ENCODE measurements at regions not wholly inside any gene's neighbourhood (a gene's known extent, or its start where the extent isn't known, plus 50 kb on each side); places are given as distances from the start of the nearest gene placed in this dataset.

- no peak overlapping the region for H3K4me3 ChIP-seq (ENCODE audit: low read length)
- no peaks in the 10 kb centered on the region for H3K36me3 ChIP-seq (ENCODE audit: control insufficient read depth, insufficient read depth, low read length)
- no peaks in the 10 kb centered on the region for H3K27me3 ChIP-seq (ENCODE audit: control insufficient read depth, insufficient read depth, low read length)
- no peaks in the 10 kb centered on the region for H3K9me3 ChIP-seq (ENCODE audit: control insufficient read depth, low read depth, low read length)
- DNase-seq: no peak
- WGBS (ENCODE audit: insufficient coverage, low lambda C conversion rate): 80% methylated on average over 1 of the region's 4 CpGs
- no peak overlapping the region for H3K27ac ChIP-seq (ENCODE audit: low read length)
- H3K4me1 ChIP-seq (ENCODE audit: control insufficient read depth, insufficient read depth, low read length): peaks cover 3% of the 10 kb centered on the region
Measured at GRCh38 chr4:123870216-123870876, 473.8 kb downstream of the SPRY1 start.

DNA sequence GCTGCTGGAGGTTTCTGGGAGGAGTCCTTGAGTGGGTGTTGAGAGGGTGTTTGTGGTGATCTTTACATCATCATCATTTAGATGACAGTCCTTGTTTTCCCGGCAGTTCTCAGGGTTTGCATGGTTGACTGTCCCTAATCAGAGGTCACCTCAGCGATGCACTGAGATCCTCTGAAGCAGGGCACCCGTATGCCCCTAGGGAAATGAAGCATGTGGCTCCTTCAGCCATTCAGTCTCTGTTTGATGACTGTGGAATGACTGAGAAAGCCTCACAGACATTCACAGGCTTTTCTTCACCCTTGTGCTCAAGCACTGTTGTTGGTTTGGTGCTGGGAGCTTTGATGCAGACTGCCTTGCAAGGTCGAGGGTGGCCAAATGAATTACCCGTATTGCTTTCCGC lies 474.7 kb downstream of the SPRY1 start:
- Histone ChIP-seq H3K27ac (ENCODE audit: low read length) (no peak overlapping the region), H3K36me3 (ENCODE audit: control insufficient read depth, insufficient read depth, low read length) (no peaks in the 10 kb centered on the region), H3K9me3 (ENCODE audit: control insufficient read depth, low read depth, low read length) (no peaks in the 10 kb centered on the region), H3K4me1 (ENCODE audit: control insufficient read depth, insufficient read depth, low read length) (peaks cover 3% of the 10 kb centered on the region), H3K4me3 (ENCODE audit: low read length) (no peak overlapping the region), H3K27me3 (ENCODE audit: control insufficient read depth, insufficient read depth, low read length) (no peaks in the 10 kb centered on the region)
- WGBS (ENCODE audit: insufficient coverage, low lambda C conversion rate): no CpG with 5 or more reads among the region's 6 CpGs
- no peak for DNase-seq

GRCh38 chr4:123874063-123874462 lies 477.5 kb downstream of the SPRY1 start:
- no peak overlapping the region for H3K4me3 ChIP-seq (ENCODE audit: low read length)

DNA sequence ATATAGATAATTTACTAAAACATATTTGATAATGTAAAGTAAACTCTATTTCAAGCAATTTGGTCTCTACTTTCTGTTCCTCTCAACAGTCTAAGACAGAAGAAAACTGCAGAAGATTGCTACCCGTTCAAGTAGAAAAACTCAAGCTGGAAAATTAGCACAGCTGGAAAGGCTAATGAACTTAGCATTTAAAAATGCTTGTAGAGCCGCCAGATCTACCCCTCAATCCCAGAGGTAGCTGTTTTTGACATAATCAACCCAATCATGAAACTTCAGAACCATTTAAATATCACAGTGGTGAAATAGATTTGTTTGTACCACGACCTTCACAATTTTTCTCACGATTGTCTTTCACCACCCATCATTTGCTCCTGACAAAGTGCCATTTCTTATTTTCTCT lies 479.5 kb downstream of the SPRY1 start:
- Histone ChIP-seq H3K9me3 (ENCODE audit: control insufficient read depth, low read depth, low read length) (no peaks in the 10 kb centered on the region), H3K27me3 (ENCODE audit: control insufficient read depth, insufficient read depth, low read length) (no peaks in the 10 kb centered on the region), H3K36me3 (ENCODE audit: control insufficient read depth, insufficient read depth, low read length) (no peaks in the 10 kb centered on the region), H3K27ac (ENCODE audit: low read length) (no peak overlapping the region), H3K4me3 (ENCODE audit: low read length) (no peak overlapping the region), H3K4me1 (ENCODE audit: control insufficient read depth, insufficient read depth, low read length) (peaks cover 3% of the 10 kb centered on the region)
- no peak for DNase-seq
- WGBS (ENCODE audit: insufficient coverage, low lambda C conversion rate): 92% methylated on average over 2 of the region's 4 CpGs

More at GRCh38 chr4:123874063-123874462, 477.5 kb downstream of the SPRY1 start:
- no CpG with 5 or more reads among the region's 1 CpG for WGBS (ENCODE audit: insufficient coverage, low lambda C conversion rate)
- Histone ChIP-seq H3K36me3 (ENCODE audit: control insufficient read depth, insufficient read depth, low read length) (no peaks in the 10 kb centered on the region), H3K27me3 (ENCODE audit: control insufficient read depth, insufficient read depth, low read length) (no peaks in the 10 kb centered on the region), H3K9me3 (ENCODE audit: control insufficient read depth, low read depth, low read length) (no peaks in the 10 kb centered on the region), H3K4me1 (ENCODE audit: control insufficient read depth, insufficient read depth, low read length) (peaks cover 3% of the 10 kb centered on the region), H3K27ac (ENCODE audit: low read length) (no peak overlapping the region)
- no peak for DNase-seq

DNA sequence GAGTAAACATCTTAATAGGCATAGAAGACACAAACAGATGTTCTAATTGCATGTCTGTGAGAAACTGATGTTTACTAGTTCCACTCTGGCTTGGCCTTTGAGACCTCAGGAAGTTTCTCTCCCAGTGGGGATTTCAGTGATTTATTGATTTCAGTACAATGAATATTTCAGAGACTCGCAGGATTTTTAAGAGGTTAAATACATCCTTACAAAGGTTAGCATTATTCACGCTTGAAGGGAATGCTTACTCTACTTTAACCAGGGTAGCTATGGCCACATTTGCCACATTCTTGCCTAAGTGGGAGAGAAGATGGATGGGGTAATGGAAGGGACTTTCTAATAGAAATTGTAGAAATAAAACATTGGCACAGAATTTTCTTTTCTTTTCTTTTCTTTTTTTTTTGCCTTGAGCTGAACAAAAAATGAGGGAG lies 480.1 kb downstream of the SPRY1 start:
- 20% methylated on average over 1 of the region's 2 CpGs for WGBS (ENCODE audit: insufficient coverage, low lambda C conversion rate)
- Histone ChIP-seq H3K27ac (ENCODE audit: low read length) (no peak overlapping the region), H3K4me1 (ENCODE audit: control insufficient read depth, insufficient read depth, low read length) (peaks cover 3% of the 10 kb centered on the region)

DNA sequence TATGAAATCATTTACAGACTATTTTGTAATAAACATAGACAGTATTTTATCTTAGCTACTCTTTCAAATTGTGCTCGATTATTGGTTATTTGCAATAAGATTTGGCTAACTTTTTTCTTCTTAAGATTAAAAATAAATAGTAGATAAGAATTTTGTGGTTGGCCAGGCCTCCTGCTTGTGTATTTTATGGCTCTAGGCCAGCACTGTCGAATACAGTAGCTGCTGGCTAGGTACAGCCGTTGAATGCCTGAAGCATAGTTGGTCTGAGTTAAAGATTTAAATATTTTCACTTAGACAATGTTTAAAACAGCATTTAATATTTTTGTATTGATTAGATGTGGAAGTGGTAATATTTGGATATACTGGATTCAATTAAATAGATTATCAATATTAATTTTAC lies 481.0 kb downstream of the SPRY1 start:
- H3K36me3 ChIP-seq (ENCODE audit: control insufficient read depth, insufficient read depth, low read length): no peaks in the 10 kb centered on the region
- no peaks in the 10 kb centered on the region for H3K27me3 ChIP-seq (ENCODE audit: control insufficient read depth, insufficient read depth, low read length)
- WGBS (ENCODE audit: insufficient coverage, low lambda C conversion rate): 100% methylated on average over 1 of the region's 3 CpGs
- no peak overlapping the region for H3K4me3 ChIP-seq (ENCODE audit: low read length)
- no peaks in the 10 kb centered on the region for H3K9me3 ChIP-seq (ENCODE audit: control insufficient read depth, low read depth, low read length)
- no peak for DNase-seq
- no peak overlapping the region for H3K27ac ChIP-seq (ENCODE audit: low read length)
- peaks cover 3% of the 10 kb centered on the region for H3K4me1 ChIP-seq (ENCODE audit: control insufficient read depth, insufficient read depth, low read length)

More for the DNA sequence above, 480.1 kb downstream of the SPRY1 start:
- no peak for DNase-seq
- Histone ChIP-seq H3K4me3 (ENCODE audit: low read length) (no peak overlapping the region), H3K9me3 (ENCODE audit: control insufficient read depth, low read depth, low read length) (no peaks in the 10 kb centered on the region), H3K27me3 (ENCODE audit: control insufficient read depth, insufficient read depth, low read length) (no peaks in the 10 kb centered on the region), H3K36me3 (ENCODE audit: control insufficient read depth, insufficient read depth, low read length) (no peaks in the 10 kb centered on the region)

- no peak for DNase-seq
- H3K36me3 ChIP-seq (ENCODE audit: control insufficient read depth, insufficient read depth, low read length): no peaks in the 10 kb centered on the region
- no CpG with 5 or more reads among the region's 8 CpGs for whole genome bisulfite sequencing (ENCODE audit: insufficient coverage, low lambda C conversion rate)
- H3K4me1 ChIP-seq (ENCODE audit: control insufficient read depth, insufficient read depth, low read length): no peaks in the 10 kb centered on the region
- H3K9me3 ChIP-seq (ENCODE audit: control insufficient read depth, low read depth, low read length): no peaks in the 10 kb centered on the region
- no peak overlapping the region for H3K27ac ChIP-seq (ENCODE audit: low read length)
- H3K27me3 ChIP-seq (ENCODE audit: control insufficient read depth, insufficient read depth, low read length): no peaks in the 10 kb centered on the region
- no peak overlapping the region for H3K4me3 ChIP-seq (ENCODE audit: low read length)
Measured at GRCh38 chr4:123878976-123879375, 482.4 kb downstream of the SPRY1 start.

- H3K27me3 ChIP-seq (ENCODE audit: control insufficient read depth, insufficient read depth, low read length): no peaks in the 10 kb centered on the region
- no peaks in the 10 kb centered on the region for H3K36me3 ChIP-seq (ENCODE audit: control insufficient read depth, insufficient read depth, low read length)
- no peak for DNase-seq
- no CpG with 5 or more reads among the region's 3 CpGs for WGBS (ENCODE audit: insufficient coverage, low lambda C conversion rate)
- H3K27ac ChIP-seq (ENCODE audit: low read length): no peak overlapping the region
- no peaks in the 10 kb centered on the region for H3K9me3 ChIP-seq (ENCODE audit: control insufficient read depth, low read depth, low read length)
- no peak overlapping the region for H3K4me3 ChIP-seq (ENCODE audit: low read length)
- no peaks in the 10 kb centered on the region for H3K4me1 ChIP-seq (ENCODE audit: control insufficient read depth, insufficient read depth, low read length)
Measured at GRCh38 chr4:123880631-123881030, 484.0 kb downstream of the SPRY1 start.

DNA sequence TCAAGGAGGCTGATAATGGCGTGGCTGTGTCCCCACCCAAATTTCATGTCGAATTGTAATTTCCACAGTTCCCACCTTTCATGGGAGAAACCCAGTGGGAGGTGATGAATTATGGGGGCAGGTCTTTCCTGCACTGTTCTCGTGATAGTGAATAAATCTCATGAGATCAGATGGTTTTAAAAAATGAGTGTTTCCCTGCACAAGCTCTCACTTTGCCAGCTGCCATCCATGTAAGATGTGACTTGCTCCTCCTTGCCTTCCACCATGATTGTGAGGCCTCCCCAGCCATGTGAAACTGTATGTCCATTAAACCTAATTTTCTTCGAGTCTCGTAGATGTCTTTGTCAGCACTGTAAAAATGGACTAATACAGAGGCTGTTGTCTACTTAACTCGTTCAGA lies 488.3 kb downstream of the SPRY1 start:
- Histone ChIP-seq H3K27me3 (ENCODE audit: control insufficient read depth, insufficient read depth, low read length) (no peaks in the 10 kb centered on the region), H3K27ac (ENCODE audit: low read length) (no peak overlapping the region), H3K4me3 (ENCODE audit: low read length) (no peak overlapping the region), H3K4me1 (ENCODE audit: control insufficient read depth, insufficient read depth, low read length) (no peaks in the 10 kb centered on the region), H3K36me3 (ENCODE audit: control insufficient read depth, insufficient read depth, low read length) (no peaks in the 10 kb centered on the region), H3K9me3 (ENCODE audit: control insufficient read depth, low read depth, low read length) (no peaks in the 10 kb centered on the region)
- DNase-seq: no peak
- WGBS (ENCODE audit: insufficient coverage, low lambda C conversion rate): 94% methylated on average over 3 of the region's 6 CpGs

DNA sequence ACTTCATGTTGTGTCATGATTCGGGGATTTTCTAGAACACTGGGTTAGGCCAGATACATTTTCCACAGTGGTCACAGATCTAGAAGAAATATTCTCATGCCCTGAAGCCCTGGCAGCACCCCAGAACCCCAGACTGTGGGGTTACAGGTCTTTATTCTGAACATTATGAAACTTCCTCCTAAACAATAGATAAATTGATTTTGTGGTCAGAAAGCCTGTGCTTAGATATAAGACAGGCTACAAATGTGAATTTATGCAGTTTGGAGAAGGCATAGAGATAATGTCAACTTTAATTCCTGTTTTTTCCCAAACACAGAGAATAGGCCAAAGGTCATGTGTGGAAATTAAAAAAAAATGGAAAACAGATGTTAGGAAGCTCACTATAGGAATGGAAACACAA lies 492.9 kb downstream of the SPRY1 start:
- Histone ChIP-seq H3K4me3 (ENCODE audit: low read length) (no peak overlapping the region), H3K9me3 (ENCODE audit: control insufficient read depth, low read depth, low read length) (no peaks in the 10 kb centered on the region), H3K27ac (ENCODE audit: low read length) (no peak overlapping the region), H3K4me1 (ENCODE audit: control insufficient read depth, insufficient read depth, low read length) (peaks cover 32% of the 10 kb centered on the region), H3K27me3 (ENCODE audit: control insufficient read depth, insufficient read depth, low read length) (no peaks in the 10 kb centered on the region), H3K36me3 (ENCODE audit: control insufficient read depth, insufficient read depth, low read length) (no peaks in the 10 kb centered on the region)
- no CpG with 5 or more reads among the region's 1 CpG for WGBS (ENCODE audit: insufficient coverage, low lambda C conversion rate)
- DNase-seq: no peak

- no peaks in the 10 kb centered on the region for H3K27me3 ChIP-seq (ENCODE audit: control insufficient read depth, insufficient read depth, low read length)
- H3K4me3 ChIP-seq (ENCODE audit: low read length): no peak overlapping the region
- peaks cover 32% of the 10 kb centered on the region for H3K4me1 ChIP-seq (ENCODE audit: control insufficient read depth, insufficient read depth, low read length)
- WGBS (ENCODE audit: insufficient coverage, low lambda C conversion rate): no CpG with 5 or more reads among the region's 3 CpGs
- no peaks in the 10 kb centered on the region for H3K36me3 ChIP-seq (ENCODE audit: control insufficient read depth, insufficient read depth, low read length)
- H3K9me3 ChIP-seq (ENCODE audit: control insufficient read depth, low read depth, low read length): no peaks in the 10 kb centered on the region
- H3K27ac ChIP-seq (ENCODE audit: low read length): no peak overlapping the region
- no peak for DNase-seq
Measured at GRCh38 chr4:123890889-123891288, 494.3 kb downstream of the SPRY1 start.

Measured in large intestine (tissue), 3 donors.